Epidermal melanocyte (primary cell): ENCODE measurements at regions not wholly inside any gene's neighbourhood (a gene's known extent, or its start where the extent isn't known, plus 50 kb on each side); places are given as distances from the start of the nearest gene placed in this dataset.
"Not testable (repeated sequence)": the region's sequence is repeated elsewhere in the genome, so short reads cannot be mapped to it uniquely, and the experiment has no call there.

Source experiments
- DNase-seq: peaks from one replicate; pipeline ENCODE4 v3.0.0; 2011; ENCODE audit warnings: low spot score; ENCODE audit not compliant: insufficient read length

DNA sequence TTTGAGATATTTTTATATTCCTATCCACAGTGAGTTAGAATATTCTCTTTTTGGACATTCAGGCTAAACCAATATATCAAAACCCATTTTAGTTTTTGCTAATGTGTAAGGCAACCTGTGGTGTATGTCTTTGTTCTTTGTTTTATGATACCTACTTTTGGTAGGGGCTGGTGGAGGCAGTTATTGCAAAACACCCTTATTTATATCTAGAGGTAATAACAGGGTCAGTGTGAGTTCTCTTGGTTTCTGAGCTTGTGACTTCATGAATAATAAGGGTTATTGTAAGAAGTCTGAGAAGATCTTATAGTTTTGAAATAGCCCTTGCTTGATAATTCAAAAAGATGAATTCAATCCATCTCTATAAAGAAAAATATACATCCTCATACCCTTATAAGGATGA, 235.1 kb upstream of the LRIG3 start:
- DNase-seq = no peak

DNA sequence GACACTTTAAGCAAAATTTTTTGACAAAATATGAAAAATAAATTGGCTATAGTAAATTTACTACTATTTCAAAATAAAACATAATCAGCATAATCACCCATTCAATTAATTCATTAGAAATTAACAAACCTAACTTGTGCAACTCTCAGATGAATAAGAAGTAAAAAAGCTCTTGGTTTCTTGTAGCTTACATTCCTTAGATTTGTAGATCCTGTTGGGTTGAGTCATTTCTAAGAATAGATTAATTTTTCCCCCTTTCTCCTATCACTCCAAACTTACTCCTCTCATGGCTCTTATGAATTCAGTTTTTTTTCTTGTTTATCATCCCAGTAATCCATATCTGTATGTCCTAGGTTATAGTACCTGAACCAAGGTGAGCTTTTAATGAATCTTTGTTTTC, 230.9 kb upstream of the LRIG3 start:
- no peak for DNase-seq

DNA sequence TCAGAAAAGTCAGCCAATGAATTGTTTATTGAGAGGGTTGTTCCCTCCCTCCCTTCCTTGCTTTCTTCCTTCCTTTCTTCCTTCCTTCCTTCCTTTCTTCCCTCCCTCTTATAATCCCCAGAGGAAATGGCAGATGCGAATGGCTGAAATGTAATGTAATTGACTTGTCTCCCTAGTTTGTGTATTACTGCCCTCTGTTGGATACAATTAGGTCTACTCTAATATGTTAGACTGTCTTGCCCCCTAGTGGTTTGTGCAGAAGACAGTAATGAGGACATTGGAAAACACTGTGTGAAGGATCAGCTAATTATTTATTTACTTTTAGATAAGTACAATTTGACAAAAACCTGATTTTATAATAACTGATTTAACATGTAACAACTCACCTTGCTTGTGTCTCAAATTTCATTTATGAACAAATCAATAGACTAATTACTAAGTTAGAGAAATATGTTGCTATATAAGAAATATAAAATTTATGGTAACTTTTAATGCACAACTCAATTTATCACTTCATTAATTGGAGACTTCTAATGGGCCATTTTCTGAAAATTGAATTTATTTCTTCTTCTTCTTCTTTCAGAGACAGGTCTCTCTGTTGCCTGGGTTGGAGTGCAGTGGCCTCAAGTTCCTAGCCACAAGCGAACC, 229.8 kb upstream of the LRIG3 start:
- DNase-seq = peak; percentile 44

DNA sequence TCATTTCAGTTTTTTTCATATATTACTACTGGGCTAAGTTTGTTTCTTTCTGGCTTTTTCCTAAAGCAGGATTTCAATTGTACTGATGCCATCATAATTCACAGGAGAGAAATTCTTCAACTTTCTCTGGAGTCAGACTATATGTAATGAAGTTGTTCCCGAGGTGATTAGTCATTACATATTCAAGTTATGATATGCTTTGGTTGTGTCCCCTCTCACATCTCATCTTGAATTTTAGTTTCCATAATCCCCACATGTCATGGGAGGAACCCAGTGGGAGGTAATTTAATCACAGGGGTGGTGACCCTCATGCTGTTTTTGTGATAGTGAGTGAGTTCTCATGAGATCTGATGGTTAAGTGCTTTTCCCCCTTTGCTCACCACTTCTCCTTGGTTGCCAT, 227.5 kb upstream of the LRIG3 start:
- DNase-seq = no peak

DNA sequence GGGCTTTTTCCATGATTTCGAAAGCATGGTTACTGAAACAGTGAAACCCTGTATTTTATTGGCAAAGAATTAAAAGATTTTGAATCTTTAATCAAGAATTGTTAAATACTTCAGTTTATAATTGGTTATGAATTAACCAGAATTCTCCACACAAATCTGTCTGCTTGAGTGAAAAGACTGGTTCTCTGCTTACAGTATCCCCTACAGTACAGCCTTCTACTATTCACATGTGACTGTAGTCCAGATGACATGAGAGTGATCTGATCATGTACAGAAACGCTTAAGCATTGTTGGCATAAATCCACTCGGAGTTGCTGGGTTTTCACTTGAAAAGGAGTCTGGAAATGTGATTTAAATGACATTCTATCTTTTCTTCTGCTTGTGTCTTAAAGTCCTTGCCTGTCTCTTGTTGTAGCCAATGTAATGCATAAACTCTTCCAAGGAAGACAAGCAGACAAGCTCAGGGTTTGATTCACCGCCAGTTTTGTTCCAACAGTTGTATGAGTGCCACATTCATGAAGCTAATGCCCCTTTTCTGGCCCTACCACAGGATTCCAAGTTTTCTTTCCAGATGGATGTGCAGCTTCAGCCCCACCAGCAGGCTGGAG, 222.0 kb upstream of the LRIG3 start:
- no peak for DNase-seq

DNA sequence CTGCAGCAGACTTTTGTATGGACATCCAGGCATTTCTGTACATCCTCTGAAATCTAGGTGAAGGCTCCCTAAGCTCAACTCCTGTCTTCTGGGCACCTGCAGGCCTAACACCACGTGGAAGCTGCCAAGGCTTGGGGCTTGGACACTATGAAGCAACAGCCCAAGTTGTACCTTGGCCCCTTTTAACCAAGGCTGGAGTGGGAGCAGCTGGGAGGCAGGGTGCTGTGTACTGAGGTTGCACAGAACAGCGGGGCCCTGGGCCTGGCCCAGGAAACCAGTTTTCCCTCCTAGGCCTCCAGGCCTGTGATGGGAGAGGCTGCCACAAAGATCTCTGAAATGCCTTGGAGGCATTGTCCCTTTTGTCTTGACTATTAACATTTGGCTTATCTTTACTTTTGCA, 214.4 kb upstream of the LRIG3 start:
- no peak for DNase-seq

DNA sequence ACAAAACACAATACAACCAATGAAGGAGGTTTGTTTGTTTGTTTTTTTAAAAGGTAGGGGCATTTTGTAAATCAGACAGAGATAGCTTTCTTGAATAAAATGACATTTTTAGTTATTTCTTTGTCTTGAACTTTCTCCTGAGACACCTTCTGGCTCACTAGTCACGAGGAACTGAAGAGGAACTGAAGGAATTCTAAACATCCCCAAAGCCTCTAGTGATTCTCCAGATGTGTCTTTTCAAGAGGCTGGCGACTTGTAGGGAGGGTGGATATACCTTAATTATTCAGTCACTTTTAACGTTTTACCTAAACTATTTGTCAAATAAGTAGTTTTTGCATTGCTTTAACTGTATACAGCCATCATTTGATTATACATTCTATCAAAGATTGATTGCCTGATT, 211.2 kb upstream of the LRIG3 start:
- no peak for DNase-seq

DNA sequence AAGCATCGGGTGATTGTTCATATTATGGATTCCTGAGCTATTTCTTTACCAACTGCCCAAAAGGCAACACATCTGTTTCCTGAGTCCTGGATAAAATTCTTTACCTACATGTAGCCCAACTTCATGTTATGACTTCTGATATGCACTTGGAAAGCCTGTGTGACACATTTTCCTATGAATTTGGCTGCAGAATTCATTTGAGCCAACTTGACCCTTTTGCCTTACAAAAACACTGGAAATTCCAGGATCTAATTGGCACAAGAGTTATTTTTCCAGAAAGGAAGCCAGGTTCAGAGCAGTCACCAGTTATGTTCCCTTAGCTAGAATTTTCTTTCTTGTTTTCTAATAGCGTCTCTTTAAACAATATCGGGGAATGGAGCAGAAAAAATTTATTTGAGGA, 202.5 kb upstream of the LRIG3 start:
- DNase-seq = no peak

DNA sequence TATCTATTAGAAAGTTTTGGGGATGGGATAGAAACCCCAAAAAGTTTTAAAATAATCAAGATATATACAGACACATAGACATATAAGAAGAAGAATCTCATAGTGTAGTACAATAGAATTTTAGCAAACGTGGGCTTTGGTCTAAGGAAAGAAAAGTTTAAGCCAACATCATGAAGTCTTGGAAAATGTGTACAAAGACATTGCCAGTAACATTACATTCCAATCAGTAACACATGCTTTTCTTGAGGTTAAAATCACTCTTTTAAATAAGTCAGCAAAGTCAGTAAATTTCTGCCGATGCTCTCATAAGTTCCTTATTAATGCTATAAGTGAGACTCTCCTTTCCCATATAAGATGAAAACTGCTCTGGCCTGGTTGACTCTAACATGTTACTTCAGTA, 201.1 kb upstream of the LRIG3 start:
- DNase-seq = no peak

DNA sequence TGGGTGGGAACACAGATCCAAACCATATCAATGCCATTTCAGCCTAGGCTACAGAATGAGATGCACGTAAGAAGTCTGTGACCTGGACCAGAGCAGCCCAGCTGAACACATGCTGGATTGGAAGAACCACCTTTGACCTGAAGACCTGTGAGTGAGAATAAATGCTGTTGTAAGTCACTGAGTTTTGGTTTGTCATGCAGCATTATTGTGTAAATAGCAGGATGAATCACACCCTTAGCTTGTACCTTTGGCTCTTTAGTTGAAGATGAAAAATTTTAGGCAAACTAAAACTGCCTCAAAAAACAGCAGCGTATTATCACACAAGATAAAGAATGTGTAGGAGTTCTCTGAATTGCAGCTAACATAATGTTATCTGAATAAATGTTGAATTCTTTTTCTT, 199.4 kb upstream of the LRIG3 start:
- DNase-seq = no peak

DNA sequence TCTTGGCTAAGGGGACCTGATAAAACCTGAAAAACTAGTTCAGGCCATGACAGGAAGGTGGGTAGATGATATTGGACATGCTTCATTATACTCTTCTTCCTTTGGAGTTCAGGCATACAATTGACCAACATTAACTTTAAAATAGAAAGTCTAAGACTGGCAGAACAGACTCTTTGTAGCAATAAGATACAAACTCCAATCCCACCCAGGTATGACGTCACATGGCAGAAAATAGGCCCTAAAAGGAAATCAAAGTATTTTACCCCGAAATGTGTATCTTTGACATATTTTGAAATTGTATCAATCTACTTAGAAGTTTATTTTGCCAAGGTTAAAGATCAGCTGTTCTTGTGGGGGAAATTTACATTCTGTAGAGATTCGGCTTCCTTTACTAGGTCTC, 198.1 kb upstream of the LRIG3 start:
- DNase-seq = no peak

DNA sequence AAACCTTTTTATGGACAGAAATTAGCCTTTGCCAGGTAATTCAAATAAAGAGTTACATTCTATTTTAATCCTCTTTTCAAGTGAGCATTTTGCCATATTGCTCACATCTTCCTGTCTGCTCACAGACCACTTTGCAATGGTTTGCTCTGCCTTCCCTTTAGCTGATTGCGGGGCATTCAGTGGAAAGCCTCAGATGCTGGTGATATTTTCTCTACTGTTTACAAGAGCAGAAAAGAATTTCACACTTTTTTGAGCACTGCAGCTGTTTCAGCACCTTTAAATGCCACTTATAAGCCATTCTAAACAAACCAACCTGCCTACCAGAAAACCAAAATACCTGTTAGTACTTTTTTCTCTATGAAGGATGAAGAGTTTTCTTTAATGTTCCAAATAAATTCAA, 195.7 kb upstream of the LRIG3 start:
- DNase-seq = no peak

DNA sequence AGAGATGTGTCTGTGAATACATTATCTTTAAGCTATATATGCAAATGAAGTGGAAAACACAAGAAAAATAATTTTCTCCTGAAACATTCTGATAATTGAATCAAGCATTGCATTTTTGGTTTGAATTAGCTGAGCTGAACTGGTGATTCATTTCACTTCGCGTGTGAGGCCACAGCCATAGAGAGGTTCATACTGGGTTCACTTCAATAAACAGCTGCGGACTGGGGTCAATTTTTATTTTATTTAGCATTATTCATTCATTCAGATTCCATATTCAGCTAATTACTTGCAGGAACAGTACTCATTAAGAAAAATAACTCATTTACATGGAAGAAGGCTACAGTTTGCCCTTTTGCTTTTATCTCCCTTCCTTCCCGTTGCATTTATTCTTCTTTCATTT, 195.2 kb upstream of the LRIG3 start:
- peak; percentile 26 for DNase-seq

DNA sequence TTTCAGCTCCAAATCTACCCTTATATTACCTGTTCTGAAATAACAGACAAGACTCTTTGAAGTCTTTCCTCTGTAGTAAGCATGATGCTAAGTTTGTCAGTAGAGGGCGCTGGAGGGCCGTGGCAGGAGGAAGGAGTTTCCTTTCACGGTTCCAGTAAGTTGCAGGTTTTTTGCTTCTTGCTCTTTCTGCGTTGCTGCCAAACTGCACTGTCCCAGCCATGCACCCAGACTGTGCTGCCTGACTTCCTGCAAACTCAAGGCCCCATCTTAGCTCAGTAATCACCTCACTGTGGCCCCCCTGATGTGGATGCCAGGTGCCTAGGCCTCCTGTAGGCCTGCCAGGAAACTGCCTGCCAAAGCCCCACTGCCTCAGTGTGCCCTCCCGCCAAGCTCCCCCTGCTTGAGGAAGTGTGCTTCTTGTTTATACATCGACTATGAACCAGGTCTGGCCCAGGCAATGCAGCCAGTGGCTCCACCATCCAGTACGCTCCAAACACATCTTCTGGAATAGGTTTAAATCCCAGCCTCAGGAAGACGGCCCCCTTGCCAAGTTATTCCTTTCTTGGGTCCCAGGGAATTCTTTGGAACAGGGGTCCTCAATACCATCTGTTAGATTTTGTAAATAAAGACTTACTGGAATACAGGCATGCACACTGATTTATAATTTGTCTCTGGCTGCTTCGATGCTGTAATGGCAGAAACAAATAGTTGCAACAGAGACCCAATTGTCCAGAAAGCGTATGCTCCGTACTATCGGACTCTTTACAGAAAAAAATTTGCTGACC, 193.7 kb upstream of the LRIG3 start:
- DNase-seq = peak; percentile 37

DNA sequence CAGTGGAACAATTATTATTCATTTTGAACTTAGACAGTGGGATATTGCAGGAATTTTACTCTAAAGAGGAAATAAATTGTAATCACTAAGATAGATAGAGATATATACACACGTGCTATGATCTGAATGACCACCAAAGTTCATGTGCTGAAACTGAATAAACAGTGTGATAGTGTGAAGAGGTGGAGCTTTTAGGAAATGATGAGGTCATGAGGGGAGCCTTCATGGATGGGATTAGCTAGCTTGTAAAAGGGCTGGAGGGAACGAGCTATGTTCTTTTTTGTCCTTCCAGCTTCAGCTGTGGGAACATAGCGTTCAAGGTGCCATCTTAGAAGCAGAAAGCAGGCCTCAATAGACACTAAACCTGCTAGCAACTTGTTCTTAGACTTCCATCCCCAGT, 191.5 kb upstream of the LRIG3 start:
- no peak for DNase-seq

DNA sequence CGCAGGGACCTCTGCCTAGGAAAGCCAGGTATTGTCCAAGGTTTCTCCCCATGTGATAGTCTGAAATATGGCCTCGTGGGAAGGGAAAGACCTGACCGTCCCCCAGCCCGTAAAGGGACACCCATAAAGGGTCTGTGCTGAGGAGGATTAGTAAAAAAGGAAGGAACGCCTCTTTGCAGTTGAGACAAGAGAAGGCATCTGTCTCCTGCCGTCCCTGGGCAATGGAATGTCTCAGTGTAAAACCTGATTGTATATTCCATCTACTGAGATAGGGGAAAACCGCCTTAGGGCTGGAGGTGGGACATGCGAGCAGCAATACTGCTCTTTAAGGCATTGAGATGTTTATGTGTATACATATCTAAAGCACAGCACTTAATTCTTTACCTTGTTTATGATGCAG, 188.2 kb upstream of the LRIG3 start:
- not testable (repeated sequence) for DNase-seq

DNA sequence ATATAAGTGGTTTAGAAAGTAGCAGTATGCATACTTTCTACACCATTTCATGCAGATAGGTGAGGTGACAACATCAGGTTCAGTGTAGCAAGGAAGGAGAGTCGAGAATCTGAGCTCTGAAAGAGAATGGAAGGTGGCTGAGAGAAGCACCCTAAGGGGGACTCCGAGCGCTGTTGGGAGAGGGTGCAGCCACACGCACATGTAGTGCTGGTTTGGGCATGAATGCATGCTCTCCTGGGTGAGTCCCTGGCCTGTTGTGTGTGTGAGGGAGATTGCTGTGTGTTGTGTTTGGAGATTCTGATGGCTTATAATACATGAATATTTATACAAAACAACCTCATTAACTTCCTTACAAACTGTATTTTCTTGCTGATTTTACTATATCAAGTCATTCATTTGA, 180.3 kb upstream of the LRIG3 start:
- DNase-seq = no peak

DNA sequence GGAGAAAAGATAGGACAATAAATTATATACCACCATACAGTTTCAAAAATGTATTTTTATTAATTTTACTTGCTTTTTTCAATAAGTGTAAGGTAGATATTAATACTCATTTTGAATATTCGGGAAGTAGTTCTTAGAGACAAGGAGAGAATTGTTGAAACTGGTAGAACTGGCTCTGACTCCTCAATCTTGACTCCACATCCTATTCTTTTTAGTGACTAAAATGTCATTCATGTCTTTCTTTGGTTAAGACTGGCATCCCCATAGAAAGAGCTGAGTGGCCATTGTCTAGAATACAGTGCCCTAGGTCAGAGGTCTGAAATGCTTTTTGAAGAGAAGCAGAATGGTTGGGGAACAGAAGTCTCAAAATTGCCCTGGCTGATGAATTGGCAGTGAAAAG, 177.6 kb upstream of the LRIG3 start:
- DNase-seq = no peak

DNA sequence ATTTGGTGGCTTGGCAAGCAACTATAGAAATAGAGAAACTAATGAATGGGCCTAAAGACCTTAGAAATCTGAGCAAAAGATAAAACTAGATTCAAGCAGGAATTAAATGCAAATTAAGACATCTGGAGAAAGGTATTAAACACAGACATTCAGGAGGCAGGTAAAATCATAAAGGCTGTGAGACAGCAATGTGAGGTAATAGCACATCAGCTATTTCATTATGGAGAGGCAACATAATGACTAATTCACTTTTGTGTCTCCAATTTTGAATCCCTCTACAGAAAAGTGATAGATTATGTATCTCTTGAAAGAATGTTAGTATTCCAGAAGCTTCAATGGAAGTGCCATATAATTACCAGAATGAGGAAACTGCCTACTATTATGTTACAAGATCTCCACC, 175.9 kb upstream of the LRIG3 start:
- no peak for DNase-seq

DNA sequence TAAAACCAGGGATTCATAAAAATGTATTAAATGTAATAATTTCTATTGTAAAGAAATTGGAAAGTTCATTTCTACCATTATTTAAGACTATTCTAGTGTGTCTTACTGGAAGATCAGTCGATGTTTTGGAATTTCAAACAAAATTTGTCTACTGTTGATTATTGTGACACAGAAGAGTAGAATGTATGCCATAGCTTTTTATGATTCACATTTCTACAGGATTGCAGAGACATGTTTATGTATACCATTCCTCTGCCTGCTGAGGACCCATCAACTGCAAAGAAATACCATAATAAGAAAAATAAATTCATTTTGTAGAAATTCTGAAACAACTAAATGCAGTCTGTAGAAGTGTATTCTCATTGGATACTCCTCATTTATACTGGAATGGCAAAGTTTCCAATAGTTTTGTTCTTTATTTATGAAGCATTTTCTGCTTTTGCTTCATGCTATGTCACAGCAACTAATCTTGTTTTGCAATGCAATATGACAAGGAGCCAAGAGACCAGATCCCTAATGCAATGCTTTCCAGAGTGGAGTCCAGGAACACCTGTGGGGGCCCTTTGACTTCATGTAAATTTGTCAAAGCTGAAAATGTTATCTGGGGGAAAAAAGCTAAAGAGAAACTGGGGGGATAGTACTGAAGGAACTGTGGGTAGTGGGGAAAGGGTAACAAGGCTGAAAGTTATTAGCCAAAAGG, 172.9 kb upstream of the LRIG3 start:
- no peak for DNase-seq

DNA sequence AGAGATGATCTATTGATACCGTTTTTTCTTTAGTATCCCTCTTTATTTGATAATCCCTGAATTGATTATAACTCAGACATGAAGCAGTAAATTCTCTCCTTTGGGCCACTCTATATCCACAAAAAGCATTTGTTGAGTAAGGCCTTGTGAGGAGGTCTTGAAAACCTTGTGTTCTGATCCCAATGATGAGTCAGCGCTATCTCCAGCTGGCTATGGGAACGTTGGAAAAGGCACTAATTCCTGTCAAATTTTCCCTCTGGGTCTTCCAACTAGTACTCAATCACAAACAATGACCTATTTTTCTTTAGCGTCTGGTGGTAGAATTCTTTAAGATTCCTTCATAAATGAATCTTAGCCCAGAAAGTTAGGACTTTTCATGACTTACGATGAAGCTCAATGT, 168.4 kb upstream of the LRIG3 start:
- no peak for DNase-seq

DNA sequence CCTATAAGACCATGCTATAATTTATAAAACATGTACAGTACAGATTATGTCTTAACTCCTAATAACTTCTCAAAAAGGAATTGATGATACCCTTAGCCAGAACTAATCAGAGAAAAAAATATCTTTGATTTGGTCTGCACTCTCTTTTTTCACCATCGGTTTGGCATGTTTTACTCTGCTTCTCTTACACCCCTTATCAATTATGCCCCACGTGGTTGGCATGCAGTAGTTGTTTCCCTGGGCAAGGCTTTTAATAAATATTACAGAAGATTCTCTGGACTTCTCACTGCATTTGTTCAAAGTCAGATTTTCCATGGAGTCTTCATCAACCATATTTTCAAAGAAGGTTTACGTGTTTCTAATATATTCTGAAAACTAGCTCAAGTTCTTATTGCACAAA, 167.4 kb upstream of the LRIG3 start:
- DNase-seq = no peak
